ENCODE measurements at regions not wholly inside any gene's neighbourhood (a gene's known extent, or its start where the extent isn't known, plus 50 kb on each side); places are given as distances from the start of the nearest gene placed in this dataset.

GRCh38 chr13:54305377-54305776 is 1276.8 kb downstream of the OLFM4 start:
- TF ChIP-seq TSHZ2 (CRISPR knock-in tag; IDR thresholded peaks at IDR 0.05) (no peak), TCF4 (CRISPR knock-in tag; IDR thresholded peaks at IDR 0.05; ENCODE audit: borderline replicate concordance) (no peak), ZNF565 (CRISPR knock-in tag; conservative IDR thresholded peaks at IDR 0.05; ENCODE audit: low read depth) (no peak), ZFP30 (CRISPR knock-in tag; IDR thresholded peaks at IDR 0.05) (no peak), ZNF70 (CRISPR knock-in tag; IDR thresholded peaks at IDR 0.05) (no peak), GLIS3 (CRISPR knock-in tag; IDR thresholded peaks at IDR 0.05) (no peak), CSDC2 (CRISPR knock-in tag; IDR thresholded peaks at IDR 0.05) (no peak), PATZ1 (CRISPR knock-in tag; IDR thresholded peaks at IDR 0.05; ENCODE audit: borderline replicate concordance) (no peak)
- no peak for ATAC-seq

DNA sequence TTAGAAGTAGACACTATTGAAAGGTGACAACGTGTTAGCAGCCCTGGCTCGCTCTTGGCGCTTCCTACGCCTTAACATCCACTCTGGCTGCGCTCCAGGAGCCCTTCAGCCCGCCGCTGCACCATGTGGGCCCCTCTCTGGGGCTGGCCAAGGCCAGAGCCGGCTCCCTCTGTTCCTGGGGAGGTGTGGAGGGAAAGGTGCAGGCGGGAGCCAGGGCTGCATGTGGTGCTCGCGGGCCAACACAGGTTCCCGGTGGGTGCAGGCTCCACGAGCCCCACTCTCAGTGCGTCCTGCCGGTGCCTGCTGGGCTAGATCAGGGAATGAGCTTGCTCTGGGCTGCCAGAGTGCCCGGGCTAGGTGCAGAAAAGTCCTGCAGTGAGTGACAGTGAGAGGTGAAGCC is 1284.3 kb downstream of the OLFM4 start:
- TF ChIP-seq PPARA (CRISPR knock-in tag; IDR thresholded peaks at IDR 0.05; ENCODE audit: borderline replicate concordance): no peak
- TF ChIP-seq OSR1 (CRISPR knock-in tag; IDR thresholded peaks at IDR 0.05): no peak
- no peak for TF ChIP-seq ISL1 (CRISPR knock-in tag; IDR thresholded peaks at IDR 0.05)
- no peak for TF ChIP-seq TCF4 (CRISPR knock-in tag; IDR thresholded peaks at IDR 0.05; ENCODE audit: borderline replicate concordance)
- TF ChIP-seq RARB (CRISPR knock-in tag; IDR thresholded peaks at IDR 0.05): no peak
- no peak for TF ChIP-seq ZNF70 (CRISPR knock-in tag; IDR thresholded peaks at IDR 0.05)
- TF ChIP-seq CREB5 (CRISPR knock-in tag; IDR thresholded peaks at IDR 0.05; ENCODE audit: low read depth): no peak
- no peak for TF ChIP-seq ARNTL (CRISPR knock-in tag; IDR thresholded peaks at IDR 0.05; ENCODE audit: borderline replicate concordance, low read depth)
- no peak for TF ChIP-seq ZFP3 (CRISPR knock-in tag; IDR thresholded peaks at IDR 0.05)
- no peak for ATAC-seq

- no peak for TF ChIP-seq TCF4 (CRISPR knock-in tag; IDR thresholded peaks at IDR 0.05; ENCODE audit: borderline replicate concordance)
- no peak for TF ChIP-seq SNAI2 (CRISPR knock-in tag; IDR thresholded peaks at IDR 0.05)
- no peak for TF ChIP-seq ZNF70 (CRISPR knock-in tag; IDR thresholded peaks at IDR 0.05)
- ATAC-seq: no peak
Measured at GRCh38 chr13:54317722-54318121, 1289.1 kb downstream of the OLFM4 start.

- no peak for ATAC-seq
- TF ChIP-seq OSR1 (CRISPR knock-in tag; IDR thresholded peaks at IDR 0.05): no peak
- no peak for TF ChIP-seq CSDC2 (CRISPR knock-in tag; IDR thresholded peaks at IDR 0.05)
- no peak for TF ChIP-seq ZNF70 (CRISPR knock-in tag; IDR thresholded peaks at IDR 0.05)
- TF ChIP-seq ZNF565 (CRISPR knock-in tag; conservative IDR thresholded peaks at IDR 0.05; ENCODE audit: low read depth): no peak
- TF ChIP-seq BACH2 (CRISPR knock-in tag; IDR thresholded peaks at IDR 0.05; ENCODE audit: borderline replicate concordance): no peak
- no peak for TF ChIP-seq ARNTL (CRISPR knock-in tag; IDR thresholded peaks at IDR 0.05; ENCODE audit: borderline replicate concordance, low read depth)
- no peak for TF ChIP-seq RARB (CRISPR knock-in tag; IDR thresholded peaks at IDR 0.05)
- TF ChIP-seq, protein P1, sequence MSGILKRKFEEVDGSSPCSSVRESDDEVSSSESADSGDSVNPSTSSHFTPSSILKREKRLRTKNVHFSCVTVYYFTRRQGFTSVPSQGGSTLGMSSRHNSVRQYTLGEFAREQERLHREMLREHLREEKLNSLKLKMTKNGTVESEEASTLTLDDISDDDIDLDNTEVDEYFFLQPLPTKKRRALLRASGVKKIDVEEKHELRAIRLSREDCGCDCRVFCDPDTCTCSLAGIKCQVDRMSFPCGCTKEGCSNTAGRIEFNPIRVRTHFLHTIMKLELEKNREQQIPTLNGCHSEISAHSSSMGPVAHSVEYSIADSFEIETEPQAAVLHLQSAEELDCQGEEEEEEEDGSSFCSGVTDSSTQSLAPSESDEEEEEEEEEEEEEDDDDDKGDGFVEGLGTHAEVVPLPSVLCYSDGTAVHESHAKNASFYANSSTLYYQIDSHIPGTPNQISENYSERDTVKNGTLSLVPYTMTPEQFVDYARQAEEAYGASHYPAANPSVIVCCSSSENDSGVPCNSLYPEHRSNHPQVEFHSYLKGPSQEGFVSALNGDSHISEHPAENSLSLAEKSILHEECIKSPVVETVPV (CRISPR knock-in tag; IDR thresholded peaks at IDR 0.05): no peak
- TF ChIP-seq ZC3H10 (CRISPR knock-in tag; IDR thresholded peaks at IDR 0.05): no peak
- no peak for TF ChIP-seq ZFP3 (CRISPR knock-in tag; IDR thresholded peaks at IDR 0.05)
- no peak for TF ChIP-seq POU6F1 (CRISPR knock-in tag; IDR thresholded peaks at IDR 0.05; ENCODE audit: borderline replicate concordance, low read depth)
- TF ChIP-seq ZNF8 (CRISPR knock-in tag; IDR thresholded peaks at IDR 0.05): no peak
- no peak for TF ChIP-seq CREB5 (CRISPR knock-in tag; IDR thresholded peaks at IDR 0.05; ENCODE audit: low read depth)
Measured at GRCh38 chr13:54337540-54337939, 1308.9 kb downstream of the OLFM4 start.
